GM20000 (cell line): ENCODE measurements at regions not wholly inside any gene's neighbourhood (a gene's known extent, or its start where the extent isn't known, plus 50 kb on each side); places are given as distances from the start of the nearest gene placed in this dataset.

Experiments used
- DNase-seq: peaks from one replicate; pipeline ENCODE4 v3.0.0; 2012; ENCODE audit warnings: low spot score
- TF ChIP-seq, protein P1 (sequence below): IDR thresholded peaks from 2 replicates; pipeline ENCODE4 v1.5.1; 2012; ENCODE audit warnings: mild to moderate bottlenecking, control low read depth; ENCODE audit errors: extremely low read depth, missing control alignments

DNA sequence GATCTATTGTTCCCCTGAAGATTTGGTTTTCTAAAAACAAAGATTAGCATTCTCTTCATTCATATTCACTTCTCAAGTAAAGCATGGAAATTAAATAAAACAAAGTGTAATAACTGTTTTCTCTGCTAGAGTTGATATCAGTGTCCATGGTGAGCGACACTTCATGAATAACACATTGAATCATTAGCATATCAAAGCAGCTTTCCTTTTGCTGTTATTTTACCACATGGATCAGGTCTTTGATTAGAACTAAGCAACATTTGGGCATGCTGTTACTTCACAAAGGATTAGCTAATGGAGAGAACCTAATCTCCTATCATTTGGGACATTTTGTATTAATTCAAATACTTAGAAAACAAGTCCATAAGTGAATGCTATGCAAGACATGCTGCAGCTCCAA is 368.8 kb upstream of the CDH19 start:
- TF ChIP-seq, protein P1, sequence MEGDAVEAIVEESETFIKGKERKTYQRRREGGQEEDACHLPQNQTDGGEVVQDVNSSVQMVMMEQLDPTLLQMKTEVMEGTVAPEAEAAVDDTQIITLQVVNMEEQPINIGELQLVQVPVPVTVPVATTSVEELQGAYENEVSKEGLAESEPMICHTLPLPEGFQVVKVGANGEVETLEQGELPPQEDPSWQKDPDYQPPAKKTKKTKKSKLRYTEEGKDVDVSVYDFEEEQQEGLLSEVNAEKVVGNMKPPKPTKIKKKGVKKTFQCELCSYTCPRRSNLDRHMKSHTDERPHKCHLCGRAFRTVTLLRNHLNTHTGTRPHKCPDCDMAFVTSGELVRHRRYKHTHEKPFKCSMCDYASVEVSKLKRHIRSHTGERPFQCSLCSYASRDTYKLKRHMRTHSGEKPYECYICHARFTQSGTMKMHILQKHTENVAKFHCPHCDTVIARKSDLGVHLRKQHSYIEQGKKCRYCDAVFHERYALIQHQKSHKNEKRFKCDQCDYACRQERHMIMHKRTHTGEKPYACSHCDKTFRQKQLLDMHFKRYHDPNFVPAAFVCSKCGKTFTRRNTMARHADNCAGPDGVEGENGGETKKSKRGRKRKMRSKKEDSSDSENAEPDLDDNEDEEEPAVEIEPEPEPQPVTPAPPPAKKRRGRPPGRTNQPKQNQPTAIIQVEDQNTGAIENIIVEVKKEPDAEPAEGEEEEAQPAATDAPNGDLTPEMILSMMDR = no peak
- no peak for DNase-seq

DNA sequence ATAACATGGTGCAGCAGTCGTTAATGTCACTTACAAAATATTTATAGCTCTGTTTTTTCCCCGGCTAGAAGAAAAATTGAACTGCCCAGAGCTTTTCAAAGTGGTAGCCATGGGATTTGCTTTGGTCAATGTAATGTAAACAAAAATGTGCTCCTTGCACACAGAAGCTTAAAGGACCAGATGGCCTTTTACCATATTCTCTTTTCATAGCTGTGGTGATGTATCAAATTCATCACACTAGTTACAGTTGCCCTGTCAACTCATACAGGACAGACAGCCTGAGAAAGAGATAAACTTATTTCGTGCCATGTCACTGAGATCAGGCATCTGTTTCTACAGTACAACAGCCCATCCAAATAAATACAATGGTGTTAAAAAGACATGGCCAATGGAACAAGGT is 368.1 kb upstream of the CDH19 start:
- no peak for DNase-seq
- TF ChIP-seq, protein P1 = no peak

DNA sequence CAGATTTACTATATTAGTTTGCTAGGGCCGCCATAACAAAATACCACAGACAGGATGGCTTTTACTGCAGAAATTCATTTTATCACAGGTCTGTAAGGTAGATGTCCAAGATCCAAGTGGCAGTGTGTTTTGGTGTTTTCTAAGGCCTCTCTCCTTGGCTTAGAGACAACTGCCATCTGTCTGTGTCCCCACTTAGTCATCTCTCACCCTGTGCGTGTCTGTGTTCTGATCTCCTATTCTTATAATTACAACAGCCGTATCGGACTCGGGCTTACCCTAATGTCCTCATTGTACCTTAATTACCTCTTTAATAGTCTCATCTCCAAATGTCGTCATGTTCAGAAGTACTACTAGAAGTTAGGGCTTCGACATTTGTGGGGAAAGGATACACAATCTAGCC is 362.3 kb upstream of the CDH19 start:
- TF ChIP-seq, protein P1 = no peak
- no peak for DNase-seq

DNA sequence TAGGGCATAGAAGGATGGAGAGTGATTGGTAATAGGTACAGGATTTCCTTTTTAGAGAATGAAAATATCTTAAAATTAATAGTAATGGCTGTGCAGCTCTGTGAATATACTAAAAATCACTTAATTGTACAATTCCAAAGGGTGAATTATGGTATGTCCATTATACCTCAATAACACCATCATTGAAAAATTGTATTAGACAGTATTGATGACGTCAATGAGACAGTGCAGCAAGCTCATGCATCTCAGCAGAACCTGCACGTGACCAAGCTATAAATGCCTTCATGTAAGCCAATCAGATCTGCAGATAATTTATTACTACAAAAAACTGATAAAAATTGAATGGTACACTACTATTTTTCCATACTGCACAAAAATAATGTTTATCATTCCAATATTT is 354.4 kb upstream of the CDH19 start:
- TF ChIP-seq, protein P1 = no peak
- DNase-seq = no peak

DNA sequence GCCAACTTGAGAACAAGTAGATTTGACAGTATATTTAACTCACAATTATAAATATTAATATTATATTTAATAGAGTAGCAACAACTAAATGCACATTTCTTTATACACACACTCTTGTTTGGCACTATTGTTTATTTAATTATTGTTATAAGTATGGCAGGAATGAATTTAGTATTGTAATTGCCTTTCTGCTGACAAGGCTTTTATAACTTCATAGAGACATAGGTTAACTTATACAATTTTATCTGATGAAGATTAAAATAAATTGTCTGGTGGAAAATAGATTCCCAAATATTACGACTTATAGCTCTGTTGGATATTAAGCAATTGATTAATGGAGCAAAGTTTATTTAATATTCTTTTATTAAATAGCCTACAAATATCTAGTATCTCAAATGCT is 347.9 kb upstream of the CDH19 start:
- TF ChIP-seq, protein P1 = no peak
- no peak for DNase-seq

DNA sequence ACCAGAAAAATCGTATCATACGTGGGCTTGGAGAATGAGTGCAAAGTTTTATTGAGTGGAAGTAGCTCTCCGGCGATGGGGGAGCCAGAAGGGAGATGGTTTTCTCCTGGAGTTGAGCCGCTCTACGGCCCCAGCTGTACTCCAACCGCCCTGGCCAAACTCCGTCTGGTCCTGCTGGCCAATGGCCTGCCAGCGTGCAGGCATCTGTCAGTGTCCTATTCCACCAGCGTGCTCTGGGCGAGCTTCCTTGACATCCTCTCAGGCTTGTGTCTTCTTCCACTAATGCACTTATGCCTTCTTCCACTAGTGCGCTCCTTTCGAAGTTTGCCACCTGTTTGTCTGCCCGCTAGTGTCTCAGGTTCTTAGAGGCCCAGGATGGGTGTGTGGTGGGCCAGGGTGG is 345.5 kb upstream of the CDH19 start:
- TF ChIP-seq, protein P1 = no peak
- DNase-seq = no peak

DNA sequence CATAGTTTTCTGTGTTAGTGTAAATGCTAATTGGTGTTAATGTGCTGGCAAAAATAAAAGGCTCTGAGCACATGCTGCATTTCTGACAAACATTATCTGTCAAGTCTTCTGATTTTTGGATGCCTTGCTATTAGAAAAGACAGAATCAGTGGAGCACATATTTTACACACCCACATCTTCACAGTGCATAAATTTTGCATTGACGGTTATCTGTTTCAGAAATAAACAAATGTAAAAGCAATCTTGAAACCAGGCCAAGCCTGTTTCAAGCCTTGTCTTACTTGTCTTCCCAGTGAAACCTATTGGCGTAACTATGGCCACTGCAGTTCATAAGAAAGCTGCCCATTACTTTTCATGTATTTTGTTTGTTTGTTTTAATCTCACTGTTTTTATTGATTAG is 333.7 kb upstream of the CDH19 start:
- TF ChIP-seq, protein P1 = no peak
- DNase-seq = no peak
